ENCODE measurements at regions not wholly inside any gene's neighbourhood (a gene's known extent, or its start where the extent isn't known, plus 50 kb on each side); places are given as distances from the start of the nearest gene placed in this dataset.

- Histone ChIP-seq H3K36me3 (ENCODE audit: insufficient read depth, low read length) (no peaks in the 10 kb centered on the region), H3K9me3 (ENCODE audit: control insufficient read depth, insufficient read depth, low read length) (no peaks in the 10 kb centered on the region), H3K4me1 (ENCODE audit: insufficient read depth, low read length) (no peaks in the 10 kb centered on the region), H3K9ac (ENCODE audit: low read depth, low read length) (no peak overlapping the region)
Measured at GRCh38 chr21:16034446-16035190, 304.8 kb downstream of the USP25 start.

- H3K36me3 ChIP-seq (ENCODE audit: insufficient read depth, low read length), result no peaks in the 10 kb centered on the region
- no peak overlapping the region for H3K9ac ChIP-seq (ENCODE audit: low read depth, low read length)
- no peaks in the 10 kb centered on the region for H3K4me1 ChIP-seq (ENCODE audit: insufficient read depth, low read length)
- H3K9me3 ChIP-seq (ENCODE audit: control insufficient read depth, insufficient read depth, low read length), result no peaks in the 10 kb centered on the region; the same call in none of the 2 replicates
Measured at GRCh38 chr21:16037421-16037955, 307.7 kb downstream of the USP25 start.

GRCh38 chr21:16040601-16041000, 310.8 kb downstream of the USP25 start:
- Histone ChIP-seq H3K36me3 (ENCODE audit: insufficient read depth, low read length) (no peaks in the 10 kb centered on the region), H3K9me3 (ENCODE audit: control insufficient read depth, insufficient read depth, low read length) (no peaks in the 10 kb centered on the region; the same call in none of the 2 replicates), H3K4me1 (ENCODE audit: insufficient read depth, low read length) (no peaks in the 10 kb centered on the region), H3K9ac (ENCODE audit: low read depth, low read length) (no peak overlapping the region)

- Histone ChIP-seq H3K9ac (ENCODE audit: low read depth, low read length) (no peak overlapping the region), H3K4me1 (ENCODE audit: insufficient read depth, low read length) (no peaks in the 10 kb centered on the region), H3K36me3 (ENCODE audit: insufficient read depth, low read length) (no peaks in the 10 kb centered on the region), H3K9me3 (ENCODE audit: control insufficient read depth, insufficient read depth, low read length) (no peaks in the 10 kb centered on the region; the same call in none of the 2 replicates)
Measured at GRCh38 chr21:16044676-16045075, 314.9 kb downstream of the USP25 start.

GRCh38 chr21:16046656-16047330, 317.0 kb downstream of the USP25 start:
- H3K9ac ChIP-seq (ENCODE audit: low read depth, low read length), result no peak overlapping the region
- H3K4me1 ChIP-seq (ENCODE audit: insufficient read depth, low read length), result no peaks in the 10 kb centered on the region
- no peaks in the 10 kb centered on the region for H3K36me3 ChIP-seq (ENCODE audit: insufficient read depth, low read length)
- no peaks in the 10 kb centered on the region; the same call in 1 of the 2 replicates for H3K9me3 ChIP-seq (ENCODE audit: control insufficient read depth, insufficient read depth, low read length)

GRCh38 chr21:16047904-16048303, 318.1 kb downstream of the USP25 start:
- H3K9ac ChIP-seq (ENCODE audit: low read depth, low read length), result no peak overlapping the region
- H3K9me3 ChIP-seq (ENCODE audit: control insufficient read depth, insufficient read depth, low read length), result no peaks in the 10 kb centered on the region; the same call in 1 of the 2 replicates
- H3K36me3 ChIP-seq (ENCODE audit: insufficient read depth, low read length), result no peaks in the 10 kb centered on the region
- H3K4me1 ChIP-seq (ENCODE audit: insufficient read depth, low read length), result no peaks in the 10 kb centered on the region

- H3K9me3 ChIP-seq (ENCODE audit: control insufficient read depth, insufficient read depth, low read length), result peaks cover 2% of the 10 kb centered on the region; the same call in 1 of the 2 replicates
Measured at GRCh38 chr21:16055014-16055413, 325.2 kb downstream of the USP25 start.

GRCh38 chr21:16058896-16059295, 329.1 kb downstream of the USP25 start:
- no peaks in the 10 kb centered on the region for H3K4me1 ChIP-seq (ENCODE audit: insufficient read depth, low read length)
- no peaks in the 10 kb centered on the region for H3K36me3 ChIP-seq (ENCODE audit: insufficient read depth, low read length)
- peaks cover 8% of the 10 kb centered on the region for H3K9me3 ChIP-seq (ENCODE audit: control insufficient read depth, insufficient read depth, low read length)
- no peak overlapping the region for H3K9ac ChIP-seq (ENCODE audit: low read depth, low read length)

More at GRCh38 chr21:16055014-16055413, 325.2 kb downstream of the USP25 start:
- Histone ChIP-seq H3K9ac (ENCODE audit: low read depth, low read length) (no peak overlapping the region), H3K36me3 (ENCODE audit: insufficient read depth, low read length) (no peaks in the 10 kb centered on the region), H3K4me1 (ENCODE audit: insufficient read depth, low read length) (no peaks in the 10 kb centered on the region)

- Histone ChIP-seq H3K36me3 (ENCODE audit: insufficient read depth, low read length) (no peaks in the 10 kb centered on the region), H3K9me3 (ENCODE audit: control insufficient read depth, insufficient read depth, low read length) (peaks cover 8% of the 10 kb centered on the region), H3K4me1 (ENCODE audit: insufficient read depth, low read length) (no peaks in the 10 kb centered on the region), H3K9ac (ENCODE audit: low read depth, low read length) (no peak overlapping the region)
Measured at GRCh38 chr21:16059981-16060380, 330.2 kb downstream of the USP25 start.

- Histone ChIP-seq H3K9ac (ENCODE audit: low read depth, low read length) (no peak overlapping the region), H3K36me3 (ENCODE audit: insufficient read depth, low read length) (no peaks in the 10 kb centered on the region), H3K9me3 (ENCODE audit: control insufficient read depth, insufficient read depth, low read length) (peaks cover 8% of the 10 kb centered on the region), H3K4me1 (ENCODE audit: insufficient read depth, low read length) (no peaks in the 10 kb centered on the region)
Measured at GRCh38 chr21:16061194-16061593, 331.4 kb downstream of the USP25 start.

- H3K9ac ChIP-seq (ENCODE audit: low read depth, low read length), result no peak overlapping the region
- H3K4me1 ChIP-seq (ENCODE audit: insufficient read depth, low read length), result peaks cover 4% of the 10 kb centered on the region; the same call in 1 of the 2 replicates
- no peaks in the 10 kb centered on the region for H3K36me3 ChIP-seq (ENCODE audit: insufficient read depth, low read length)
- H3K9me3 ChIP-seq (ENCODE audit: control insufficient read depth, insufficient read depth, low read length), result no peaks in the 10 kb centered on the region
Measured at GRCh38 chr21:16069178-16070112, 339.7 kb downstream of the USP25 start.

- Histone ChIP-seq H3K9ac (ENCODE audit: low read depth, low read length) (no peak overlapping the region), H3K9me3 (ENCODE audit: control insufficient read depth, insufficient read depth, low read length) (no peaks in the 10 kb centered on the region), H3K4me1 (ENCODE audit: insufficient read depth, low read length) (peaks cover 4% of the 10 kb centered on the region; the same call in 1 of the 2 replicates), H3K36me3 (ENCODE audit: insufficient read depth, low read length) (no peaks in the 10 kb centered on the region)
Measured at GRCh38 chr21:16070207-16070651, 340.4 kb downstream of the USP25 start.

GRCh38 chr21:16071092-16071491, 341.3 kb downstream of the USP25 start:
- Histone ChIP-seq H3K36me3 (ENCODE audit: insufficient read depth, low read length) (no peaks in the 10 kb centered on the region), H3K9me3 (ENCODE audit: control insufficient read depth, insufficient read depth, low read length) (no peaks in the 10 kb centered on the region), H3K4me1 (ENCODE audit: insufficient read depth, low read length) (peaks cover 4% of the 10 kb centered on the region; the same call in 1 of the 2 replicates), H3K9ac (ENCODE audit: low read depth, low read length) (no peak overlapping the region)

- Histone ChIP-seq H3K9me3 (ENCODE audit: control insufficient read depth, insufficient read depth, low read length) (no peaks in the 10 kb centered on the region), H3K4me1 (ENCODE audit: insufficient read depth, low read length) (peaks cover 4% of the 10 kb centered on the region; the same call in 1 of the 2 replicates), H3K36me3 (ENCODE audit: insufficient read depth, low read length) (no peaks in the 10 kb centered on the region), H3K9ac (ENCODE audit: low read depth, low read length) (no peak overlapping the region)
Measured at GRCh38 chr21:16071761-16072160, 342.0 kb downstream of the USP25 start.

Data from ES-I3 (cell line).